LNCaP clone FGC (cell line): ENCODE measurements at regions not wholly inside any gene's neighbourhood (a gene's known extent, or its start where the extent isn't known, plus 50 kb on each side); places are given as distances from the start of the nearest gene placed in this dataset.

Experiments used
- DNase-seq: peaks from one replicate; pipeline ENCODE4 v3.0.0-alpha.2; 2011; ENCODE audit warnings: low read depth
- H3K4me3 ChIP-seq: 2 replicates; pipeline ENCODE4 v1.5.1; 2011; ENCODE audit warnings: mild to moderate bottlenecking, low read depth, low read length, control low read depth
- CTCF ChIP-seq: IDR thresholded peaks from 2 replicates; pipeline ENCODE4 v1.5.1; 2012; ENCODE audit warnings: mild to moderate bottlenecking; ENCODE audit not compliant: control insufficient read depth, insufficient read depth; ENCODE audit errors: extremely low read depth

GRCh38 chr2:193350509-193350908 lies 1155.8 kb upstream of the TMEFF2 start:
- no peak overlapping the region for H3K4me3 ChIP-seq
- no peak for TF ChIP-seq CTCF
- no peak for DNase-seq

- no peak overlapping the region for H3K4me3 ChIP-seq
- TF ChIP-seq CTCF, result no peak
- no peak for DNase-seq
These were observed 1154.9 kb upstream of the TMEFF2 start for GRCh38 chr2:193349642-193350041.

GRCh38 chr2:193348055-193348454 lies 1153.3 kb upstream of the TMEFF2 start:
- DNase-seq, result no peak
- no peak for TF ChIP-seq CTCF
- H3K4me3 ChIP-seq, result no peak overlapping the region

- no peak for DNase-seq
- TF ChIP-seq CTCF, result no peak
- no peak overlapping the region for H3K4me3 ChIP-seq
These were observed 1142.0 kb upstream of the TMEFF2 start for GRCh38 chr2:193336781-193337180.

GRCh38 chr2:193334401-193334800 lies 1139.7 kb upstream of the TMEFF2 start:
- no peak for TF ChIP-seq CTCF
- DNase-seq, result no peak
- no peak overlapping the region for H3K4me3 ChIP-seq

- no peak overlapping the region for H3K4me3 ChIP-seq
- DNase-seq, result no peak
- TF ChIP-seq CTCF, result no peak
These were observed 1138.8 kb upstream of the TMEFF2 start for GRCh38 chr2:193333539-193333938.

GRCh38 chr2:193332941-193333340 lies 1138.2 kb upstream of the TMEFF2 start:
- no peak for TF ChIP-seq CTCF
- H3K4me3 ChIP-seq, result no peak overlapping the region
- no peak for DNase-seq
